Thyroid gland (tissue), 4 donors: ENCODE measurements at regions not wholly inside any gene's neighbourhood (a gene's known extent, or its start where the extent isn't known, plus 50 kb on each side); places are given as distances from the start of the nearest gene placed in this dataset.

Experiments used
- POLR2A ChIP-seq, 2 donors: fragments of 450-650 bp; IDR thresholded peaks; one replicate each; pipeline ENCODE4 v1.6.1; 2017; ENCODE audit warnings: antibody characterized with exemption in 2 of 2, mild to moderate bottlenecking in 2 of 2, moderate library complexity in 1 of 2
- TF ChIP-seq, protein P1 (sequence below), 6 experiments: fragments of 200-600 bp in 3 of 6; fragments of 450-650 bp in 3 of 6; sonication (generic) in 3 of 6; IDR thresholded peaks; one replicate each; pipeline ENCODE4 v1.5.1; 2016 to 2019; ENCODE audit warnings: antibody characterized with exemption in 6 of 6, mild to moderate bottlenecking in 2 of 6, inconsistent platforms in 1 of 6, moderate library complexity in 1 of 6

DNA sequence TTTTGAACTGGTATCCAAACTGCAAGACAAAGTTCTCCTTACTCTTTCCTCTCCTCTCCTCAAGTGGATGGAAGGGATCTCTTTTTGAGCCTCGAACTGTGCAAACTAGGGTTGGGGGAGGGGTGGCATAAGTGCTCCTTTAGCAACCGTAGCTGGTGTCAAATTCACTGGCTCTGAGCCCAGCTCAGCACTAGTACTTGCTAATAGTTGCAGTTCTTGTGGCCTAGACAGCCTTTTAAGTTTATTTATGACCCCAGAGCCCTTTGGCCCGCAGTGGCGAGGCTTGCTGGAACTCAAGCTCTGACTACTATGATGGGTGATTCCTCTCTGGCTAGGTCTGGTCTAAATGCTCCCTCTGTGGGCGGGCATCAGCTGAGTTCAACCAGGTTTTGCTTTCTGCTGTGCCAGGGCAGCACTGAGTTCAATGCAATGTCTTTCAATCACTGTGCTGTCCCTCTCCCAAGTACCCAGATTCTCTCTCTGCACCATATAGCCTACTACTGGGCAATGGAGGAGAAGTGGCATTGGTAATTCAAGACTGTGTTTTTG, 528.4 kb upstream of the SYT4 start:
- TF ChIP-seq, protein P1, sequence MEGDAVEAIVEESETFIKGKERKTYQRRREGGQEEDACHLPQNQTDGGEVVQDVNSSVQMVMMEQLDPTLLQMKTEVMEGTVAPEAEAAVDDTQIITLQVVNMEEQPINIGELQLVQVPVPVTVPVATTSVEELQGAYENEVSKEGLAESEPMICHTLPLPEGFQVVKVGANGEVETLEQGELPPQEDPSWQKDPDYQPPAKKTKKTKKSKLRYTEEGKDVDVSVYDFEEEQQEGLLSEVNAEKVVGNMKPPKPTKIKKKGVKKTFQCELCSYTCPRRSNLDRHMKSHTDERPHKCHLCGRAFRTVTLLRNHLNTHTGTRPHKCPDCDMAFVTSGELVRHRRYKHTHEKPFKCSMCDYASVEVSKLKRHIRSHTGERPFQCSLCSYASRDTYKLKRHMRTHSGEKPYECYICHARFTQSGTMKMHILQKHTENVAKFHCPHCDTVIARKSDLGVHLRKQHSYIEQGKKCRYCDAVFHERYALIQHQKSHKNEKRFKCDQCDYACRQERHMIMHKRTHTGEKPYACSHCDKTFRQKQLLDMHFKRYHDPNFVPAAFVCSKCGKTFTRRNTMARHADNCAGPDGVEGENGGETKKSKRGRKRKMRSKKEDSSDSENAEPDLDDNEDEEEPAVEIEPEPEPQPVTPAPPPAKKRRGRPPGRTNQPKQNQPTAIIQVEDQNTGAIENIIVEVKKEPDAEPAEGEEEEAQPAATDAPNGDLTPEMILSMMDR (IDR thresholded peaks at IDR 0.05), result no peak
- no peak for TF ChIP-seq POLR2A (IDR thresholded peaks at IDR 0.05)
